ENCODE measurements at regions not wholly inside any gene's neighbourhood (a gene's known extent, or its start where the extent isn't known, plus 50 kb on each side); places are given as distances from the start of the nearest gene placed in this dataset.

- no peak for TF ChIP-seq POLR2A (IDR thresholded peaks at IDR 0.05)
- TF ChIP-seq, protein P1, sequence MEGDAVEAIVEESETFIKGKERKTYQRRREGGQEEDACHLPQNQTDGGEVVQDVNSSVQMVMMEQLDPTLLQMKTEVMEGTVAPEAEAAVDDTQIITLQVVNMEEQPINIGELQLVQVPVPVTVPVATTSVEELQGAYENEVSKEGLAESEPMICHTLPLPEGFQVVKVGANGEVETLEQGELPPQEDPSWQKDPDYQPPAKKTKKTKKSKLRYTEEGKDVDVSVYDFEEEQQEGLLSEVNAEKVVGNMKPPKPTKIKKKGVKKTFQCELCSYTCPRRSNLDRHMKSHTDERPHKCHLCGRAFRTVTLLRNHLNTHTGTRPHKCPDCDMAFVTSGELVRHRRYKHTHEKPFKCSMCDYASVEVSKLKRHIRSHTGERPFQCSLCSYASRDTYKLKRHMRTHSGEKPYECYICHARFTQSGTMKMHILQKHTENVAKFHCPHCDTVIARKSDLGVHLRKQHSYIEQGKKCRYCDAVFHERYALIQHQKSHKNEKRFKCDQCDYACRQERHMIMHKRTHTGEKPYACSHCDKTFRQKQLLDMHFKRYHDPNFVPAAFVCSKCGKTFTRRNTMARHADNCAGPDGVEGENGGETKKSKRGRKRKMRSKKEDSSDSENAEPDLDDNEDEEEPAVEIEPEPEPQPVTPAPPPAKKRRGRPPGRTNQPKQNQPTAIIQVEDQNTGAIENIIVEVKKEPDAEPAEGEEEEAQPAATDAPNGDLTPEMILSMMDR (IDR thresholded peaks at IDR 0.05), result no peak
- no peaks in the 10 kb centered on the region for H3K36me3 ChIP-seq (replicated peaks in 1 of 2)
- H3K27ac ChIP-seq, result no peak overlapping the region
- H3K4me1 ChIP-seq (replicated peaks in 1 of 2), result peaks cover 0 to 7% of the 10 kb centered on the region in 2 donors
- 85 to 94% (median 88%) methylated on average over 1 to 2 of the region's 2 CpGs for WGBS, 4 donors
- H3K4me3 ChIP-seq, result no peak overlapping the region
- intact Hi-C loops (cut with DNase I), result no loop called here
- no peak for DNase-seq
- no peaks in the 10 kb centered on the region for H3K27me3 ChIP-seq
- H3K9me3 ChIP-seq (replicated peaks in 1 of 3), result no peaks in the 10 kb centered on the region
These were observed 90.5 kb upstream of the IL12A start for GRCh38 chr3:159898147-159898546.

- H3K4me3 ChIP-seq, result no peak overlapping the region
- no peaks in the 10 kb centered on the region for H3K36me3 ChIP-seq (replicated peaks in 1 of 2)
- no peaks in the 10 kb centered on the region for H3K27me3 ChIP-seq
- no peaks in the 10 kb centered on the region for H3K9me3 ChIP-seq (replicated peaks in 1 of 3)
- no peak for DNase-seq
- WGBS, 4 donors, result 63 to 95% (median 83%) methylated on average over 1 of the region's 1 CpG
- intact Hi-C loops (cut with DNase I), result no loop called here
- H3K27ac ChIP-seq, result no peak overlapping the region
- H3K4me1 ChIP-seq (replicated peaks in 1 of 2), result peaks cover 0 to 7% of the 10 kb centered on the region in 2 donors
- no peak for TF ChIP-seq POLR2A (IDR thresholded peaks at IDR 0.05)
- TF ChIP-seq, protein P1 (IDR thresholded peaks at IDR 0.05), result no peak
These were observed 89.5 kb upstream of the IL12A start for GRCh38 chr3:159899166-159899565.

DNA sequence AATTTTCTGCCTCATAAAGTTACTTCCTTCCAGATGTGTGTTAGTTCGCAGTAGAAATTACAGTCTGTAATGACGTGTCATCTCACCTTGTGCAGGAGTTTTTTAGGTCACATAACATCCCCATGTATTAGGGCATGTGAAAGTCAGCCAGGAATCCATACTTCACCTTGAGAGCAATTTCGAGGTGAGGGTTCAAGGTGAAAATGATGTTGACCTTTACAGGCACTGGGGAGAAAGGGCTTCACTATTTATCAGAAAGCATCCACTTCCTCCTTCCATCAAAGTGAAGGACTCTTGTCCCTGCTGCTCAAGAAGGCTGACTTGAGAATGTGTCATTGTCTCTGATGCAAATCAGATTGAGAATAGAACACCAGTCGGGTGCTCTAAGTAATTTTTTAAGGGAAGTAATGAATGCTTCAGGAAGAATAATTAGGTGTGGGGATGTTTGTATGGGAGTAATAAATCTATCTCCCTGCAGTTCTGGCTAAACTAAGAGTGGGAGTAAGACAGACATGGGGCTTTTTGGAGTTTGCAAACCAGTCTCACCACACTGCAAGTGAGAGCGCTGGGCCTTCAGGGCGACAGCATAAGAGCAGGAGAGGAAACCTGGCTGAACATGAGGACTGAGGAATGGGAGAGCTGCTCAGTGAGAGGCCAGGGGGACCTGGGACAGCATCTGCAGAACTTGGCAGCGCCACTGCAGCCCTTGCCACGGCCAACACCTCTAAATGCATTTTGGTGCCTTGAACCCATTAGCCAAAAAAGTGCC, 85.9 kb upstream of the IL12A start:
- Histone ChIP-seq H3K27ac (no peak overlapping the region), H3K4me1 (replicated peaks in 1 of 2) (peaks cover 0 to 3% of the 10 kb centered on the region in 2 donors), H3K36me3 (replicated peaks in 1 of 2) (no peaks in the 10 kb centered on the region), H3K27me3 (no peaks in the 10 kb centered on the region), H3K4me3 (no peak overlapping the region), H3K9me3 (replicated peaks in 1 of 3) (no peaks in the 10 kb centered on the region)
- DNase-seq, result no peak
- 64 to 71% (median 70%) methylated on average over 8 of the region's 8 CpGs for WGBS, 4 donors
- intact Hi-C loops (cut with DNase I), result no loop called here
- TF ChIP-seq, protein P1 (IDR thresholded peaks at IDR 0.05), result no peak
- TF ChIP-seq POLR2A (IDR thresholded peaks at IDR 0.05), result no peak

GRCh38 chr3:159904455-159904854, 84.2 kb upstream of the IL12A start:
- Histone ChIP-seq H3K4me3 (no peak overlapping the region), H3K27me3 (no peaks in the 10 kb centered on the region), H3K9me3 (replicated peaks in 1 of 3) (no peaks in the 10 kb centered on the region), H3K27ac (no peak overlapping the region), H3K36me3 (replicated peaks in 1 of 2) (no peaks in the 10 kb centered on the region), H3K4me1 (replicated peaks in 1 of 2) (no peaks in the 10 kb centered on the region)
- DNase-seq, result no peak
- intact Hi-C loops (cut with DNase I), result no loop called here
- WGBS, 4 donors, result 52 to 65% (median 62%) methylated on average over 2 of the region's 2 CpGs
- TF ChIP-seq, protein P1 (IDR thresholded peaks at IDR 0.05), result no peak
- no peak for TF ChIP-seq POLR2A (IDR thresholded peaks at IDR 0.05)

Data from adrenal gland (tissue), 9 donors.